ENCODE measurements at regions not wholly inside any gene's neighbourhood (a gene's known extent, or its start where the extent isn't known, plus 50 kb on each side); places are given as distances from the start of the nearest gene placed in this dataset.

- H3K36me3 ChIP-seq (ENCODE audit: low read depth), result no peaks in the 10 kb centered on the region
- no peak for ATAC-seq (ENCODE audit: low read depth)
- H3K4me3 ChIP-seq (ENCODE audit: severe bottlenecking), result no peak overlapping the region
- H3K9me3 ChIP-seq (ENCODE audit: severe bottlenecking), result no peaks in the 10 kb centered on the region
- no peaks in the 10 kb centered on the region for H3K27me3 ChIP-seq (ENCODE audit: insufficient read depth, poor library complexity, severe bottlenecking)
- no peaks in the 10 kb centered on the region for H3K4me1 ChIP-seq (ENCODE audit: insufficient read depth, poor library complexity, severe bottlenecking)
- no peak for DNase-seq (ENCODE audit: low spot score)
- TF ChIP-seq CTCF (IDR thresholded peaks at IDR 0.05; ENCODE audit: poor library complexity, severe bottlenecking), result no peak
- no peak overlapping the region for H3K27ac ChIP-seq (ENCODE audit: poor library complexity, severe bottlenecking)
These were observed 611.1 kb downstream of the UQCRFS1 start for GRCh38 chr19:28601723-28602440.

GRCh38 chr19:28598861-28599260, 614.1 kb downstream of the UQCRFS1 start:
- no peak for TF ChIP-seq CTCF (IDR thresholded peaks at IDR 0.05; ENCODE audit: poor library complexity, severe bottlenecking)
- H3K9me3 ChIP-seq (ENCODE audit: severe bottlenecking), result no peaks in the 10 kb centered on the region
- no peak for DNase-seq (ENCODE audit: low spot score)
- H3K36me3 ChIP-seq (ENCODE audit: low read depth), result no peaks in the 10 kb centered on the region
- H3K4me3 ChIP-seq (ENCODE audit: severe bottlenecking), result no peak overlapping the region
- H3K27ac ChIP-seq (ENCODE audit: poor library complexity, severe bottlenecking), result no peak overlapping the region
- no peak for ATAC-seq (ENCODE audit: low read depth)
- no peaks in the 10 kb centered on the region for H3K27me3 ChIP-seq (ENCODE audit: insufficient read depth, poor library complexity, severe bottlenecking)
- no peaks in the 10 kb centered on the region for H3K4me1 ChIP-seq (ENCODE audit: insufficient read depth, poor library complexity, severe bottlenecking)

- ATAC-seq (ENCODE audit: low read depth), result no peak
- Histone ChIP-seq H3K27me3 (ENCODE audit: insufficient read depth, poor library complexity, severe bottlenecking) (no peaks in the 10 kb centered on the region), H3K9me3 (ENCODE audit: severe bottlenecking) (no peaks in the 10 kb centered on the region), H3K4me1 (ENCODE audit: insufficient read depth, poor library complexity, severe bottlenecking) (no peaks in the 10 kb centered on the region), H3K36me3 (ENCODE audit: low read depth) (no peaks in the 10 kb centered on the region), H3K27ac (ENCODE audit: poor library complexity, severe bottlenecking) (no peak overlapping the region), H3K4me3 (ENCODE audit: severe bottlenecking) (no peak overlapping the region)
- no peak for DNase-seq (ENCODE audit: low spot score)
- TF ChIP-seq CTCF (IDR thresholded peaks at IDR 0.05; ENCODE audit: poor library complexity, severe bottlenecking), result no peak
These were observed 616.3 kb downstream of the UQCRFS1 start for GRCh38 chr19:28596561-28597071.

- H3K4me1 ChIP-seq (ENCODE audit: insufficient read depth, poor library complexity, severe bottlenecking), result no peaks in the 10 kb centered on the region
- no peak for TF ChIP-seq CTCF (IDR thresholded peaks at IDR 0.05; ENCODE audit: poor library complexity, severe bottlenecking)
- H3K36me3 ChIP-seq (ENCODE audit: low read depth), result no peaks in the 10 kb centered on the region
- no peak overlapping the region for H3K27ac ChIP-seq (ENCODE audit: poor library complexity, severe bottlenecking)
- ATAC-seq (ENCODE audit: low read depth) (no peak), DNase-seq (ENCODE audit: low spot score) (no peak)
- H3K9me3 ChIP-seq (ENCODE audit: severe bottlenecking), result no peaks in the 10 kb centered on the region
- H3K4me3 ChIP-seq (ENCODE audit: severe bottlenecking), result no peak overlapping the region
- no peaks in the 10 kb centered on the region for H3K27me3 ChIP-seq (ENCODE audit: insufficient read depth, poor library complexity, severe bottlenecking)
These were observed 617.0 kb downstream of the UQCRFS1 start for GRCh38 chr19:28595722-28596480.
